SK-N-SH (cell line): ENCODE measurements at regions not wholly inside any gene's neighbourhood (a gene's known extent, or its start where the extent isn't known, plus 50 kb on each side); places are given as distances from the start of the nearest gene placed in this dataset.

Experiments
- CTCF ChIA-PET: fragments of 300-600, 350-600 bp; formaldehyde crosslinking; extraction: SDS; loops from one replicate; lab custom pipeline; 2021; lab: Yijun Ruan, JAX
- POLR2A ChIA-PET: fragments of 350-600 bp; sonication (Branson Sonifier 250); formaldehyde crosslinking; extraction: SDS; loops from one replicate; lab custom pipeline; 2020; ENCODE audit warnings: antibody characterized with exemption, inconsistent platforms; lab: Yijun Ruan, JAX
- DNase-seq: peaks from one replicate; pipeline ENCODE4 v3.0.0; 2012
- H2AFZ ChIP-seq: fragments of 200-600 bp; sonication (generic); 2 replicates; pipeline ENCODE4 v1.8.1; 2016; ENCODE audit warnings: antibody characterized with exemption, mild to moderate bottlenecking, low read depth
- H3F3A ChIP-seq: fragments of 200-600 bp; sonication (generic); replicated peaks from 2 replicates; pipeline ENCODE3; 2016; ENCODE audit warnings: antibody characterized with exemption, mild to moderate bottlenecking; ENCODE audit not compliant: insufficient read depth
- H3K27ac ChIP-seq, 2 experiments: fragments of 200-500 bp in 1 of 2; fragments of 200-600 bp in 1 of 2; sonication (Bioruptor generic) in 1 of 2; sonication (generic), shearing (Covaris generic) in 1 of 2; 2 replicates each; pipeline versions ENCODE4 v1.5.1 to v1.6.1; 2014 to 2016; ENCODE audit warnings: low read depth in 2 of 2, inconsistent platforms in 1 of 2, low read length in 1 of 2, mild to moderate bottlenecking in 1 of 2, mixed read lengths in 1 of 2
- H3K27me3 ChIP-seq: fragments of 200-600 bp; sonication (generic), shearing (Covaris generic); 2 replicates; pipeline ENCODE4 v1.6.1; 2016; ENCODE audit warnings: mixed run types; ENCODE audit not compliant: insufficient read depth
- H3K36me3 ChIP-seq, 2 experiments: fragments of 200-500 bp in 1 of 2; fragments of 200-600 bp in 1 of 2; sonication (Bioruptor generic) in 1 of 2; sonication (generic) in 1 of 2; replicated peaks in 1 of 2; 2 replicates each; pipeline versions ENCODE3 to v1.5.1; 2014 to 2016; ENCODE audit warnings: low read length in 1 of 2, mild to moderate bottlenecking in 1 of 2; ENCODE audit not compliant: insufficient read depth in 2 of 2, control insufficient read depth in 1 of 2
- H3K4me1 ChIP-seq, 2 experiments: fragments of 200-500 bp in 1 of 2; fragments of 200-600 bp in 1 of 2; sonication (Bioruptor generic) in 1 of 2; sonication (generic), shearing (Covaris generic) in 1 of 2; 2 replicates each; pipeline versions ENCODE4 v1.5.1 to v1.6.1; 2014 to 2016; ENCODE audit warnings: low read depth in 1 of 2, low read length in 1 of 2, mixed run types in 1 of 2; ENCODE audit not compliant: insufficient read depth in 2 of 2, control insufficient read depth in 1 of 2
- H3K4me2 ChIP-seq: fragments of 200-600 bp; sonication (generic), shearing (Covaris generic); 2 replicates; pipeline ENCODE4 v1.6.1; 2017; ENCODE audit warnings: mixed run types
- H3K4me3 ChIP-seq, 2 experiments: fragments of 200-500 bp in 1 of 2; fragments of 200-600 bp in 1 of 2; sonication (Bioruptor generic) in 1 of 2; sonication (generic), shearing (Covaris generic) in 1 of 2; 2 replicates each; pipeline versions ENCODE4 v1.5.1 to v1.8.1; 2014 to 2016; ENCODE audit warnings: low read depth in 2 of 2, inconsistent platforms in 1 of 2, low read length in 1 of 2, mild to moderate bottlenecking in 1 of 2, mixed read lengths in 1 of 2, moderate library complexity in 1 of 2
- H3K79me2 ChIP-seq: fragments of 200-600 bp; sonication (generic); 2 replicates; pipeline ENCODE4 v1.8.1; 2017; ENCODE audit warnings: mild to moderate bottlenecking; ENCODE audit not compliant: insufficient read depth
- H3K9ac ChIP-seq: fragments of 200-600 bp; sonication (generic); 2 replicates; pipeline ENCODE4 v1.6.1; 2017; ENCODE audit warnings: mixed run types
- H3K9me2 ChIP-seq: fragments of 200-600 bp; sonication (generic); 2 replicates; pipeline ENCODE4 v1.6.1; 2017; ENCODE audit warnings: mixed run types
- H3K9me3 ChIP-seq: fragments of 200-600 bp; sonication (generic); 2 replicates; pipeline ENCODE4 v1.6.1; 2017; ENCODE audit warnings: mixed run types, mild to moderate bottlenecking, moderate library complexity
- H4K20me1 ChIP-seq: fragments of 200-600 bp; sonication (generic); 2 replicates; pipeline ENCODE4 v1.6.1; 2017; ENCODE audit warnings: mild to moderate bottlenecking, mixed run types; ENCODE audit not compliant: insufficient read depth
- CHD2 ChIP-seq: fragments of 150-350 bp; IDR thresholded peaks from 2 replicates; pipeline ENCODE4 v1.6.1; 2018; ENCODE audit warnings: low read length; ENCODE audit not compliant: partially characterized antibody
- EP300 ChIP-seq, 2 experiments: IDR thresholded peaks; 2 replicates each; pipeline versions ENCODE4 v1.4.0 to v1.6.1; 2012; ENCODE audit warnings: borderline replicate concordance in 1 of 2, low read depth in 1 of 2, low read length in 1 of 2
- IRF3 ChIP-seq: fragments of 150-350 bp; IDR thresholded peaks from 2 replicates; pipeline ENCODE4 v1.6.1; 2016; ENCODE audit warnings: mild to moderate bottlenecking, low read depth, low read length
- SIN3A ChIP-seq: IDR thresholded peaks from 2 replicates; pipeline ENCODE4 v1.6.1; 2012; ENCODE audit warnings: low read depth, mild to moderate bottlenecking, low read length, moderate library complexity, borderline replicate concordance
- WGBS: methylation state at CpG from one replicate; pipeline ENCODE4 v1.1.6; 2017; ENCODE audit warnings: low lambda C conversion rate; 5-methylcytosine and 5-hydroxymethylcytosine counted together
- TF ChIP-seq, protein P1 (sequence below): IDR thresholded peaks from 2 replicates; pipeline ENCODE4 v1.6.1; 2012; ENCODE audit warnings: mild to moderate bottlenecking, low read depth, low read length, moderate library complexity

DNA sequence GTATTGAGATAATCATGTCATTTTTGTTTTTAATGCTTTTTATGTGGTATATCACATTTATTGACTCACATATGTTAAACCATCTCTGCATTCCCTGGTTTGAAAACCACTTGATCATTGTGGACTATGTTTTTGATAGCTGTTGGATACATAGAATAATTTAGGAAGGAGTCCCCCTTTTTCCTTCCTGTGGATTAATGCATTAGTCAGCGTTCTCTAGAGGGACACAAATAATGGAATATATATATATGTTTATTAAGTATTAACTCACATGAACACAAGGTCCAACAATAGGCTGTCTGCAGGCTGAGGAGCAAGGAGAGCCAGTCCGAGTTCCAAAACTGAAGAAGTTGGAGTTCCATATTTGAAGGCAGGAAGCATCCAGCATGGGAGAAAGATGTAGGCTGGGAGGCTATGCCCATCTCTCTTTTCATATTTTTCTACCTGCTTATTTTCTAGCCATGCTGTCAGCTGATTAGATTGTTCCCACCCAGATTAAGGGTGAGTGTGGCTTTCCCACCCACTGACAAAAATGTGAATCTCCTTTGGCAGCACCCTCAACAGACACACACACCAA lies 123.8 kb downstream of the ZNF280B start:
- Histone ChIP-seq H3K4me2 (no peak overlapping the region), H3K79me2 (no peaks in the 10 kb centered on the region), H3F3A (no peaks in the 10 kb centered on the region), H3K4me1 (no peaks in the 10 kb centered on the region), H2AFZ (no peak overlapping the region), H3K9me3 (no peaks in the 10 kb centered on the region), H4K20me1 (no peaks in the 10 kb centered on the region), H3K27me3 (peaks cover 14% of the 10 kb centered on the region), H3K9ac (no peak overlapping the region), H3K9me2 (no peaks in the 10 kb centered on the region), H3K27ac (no peak overlapping the region), H3K36me3 (no peaks in the 10 kb centered on the region), H3K4me3 (no peak overlapping the region)
- 8% methylated on average over 2 of the region's 2 CpGs for WGBS
- no peak for TF ChIP-seq CHD2
- DNase-seq, result no peak
- ChIA-PET CTCF (no interaction called here), POLR2A (no interaction called here)

DNA sequence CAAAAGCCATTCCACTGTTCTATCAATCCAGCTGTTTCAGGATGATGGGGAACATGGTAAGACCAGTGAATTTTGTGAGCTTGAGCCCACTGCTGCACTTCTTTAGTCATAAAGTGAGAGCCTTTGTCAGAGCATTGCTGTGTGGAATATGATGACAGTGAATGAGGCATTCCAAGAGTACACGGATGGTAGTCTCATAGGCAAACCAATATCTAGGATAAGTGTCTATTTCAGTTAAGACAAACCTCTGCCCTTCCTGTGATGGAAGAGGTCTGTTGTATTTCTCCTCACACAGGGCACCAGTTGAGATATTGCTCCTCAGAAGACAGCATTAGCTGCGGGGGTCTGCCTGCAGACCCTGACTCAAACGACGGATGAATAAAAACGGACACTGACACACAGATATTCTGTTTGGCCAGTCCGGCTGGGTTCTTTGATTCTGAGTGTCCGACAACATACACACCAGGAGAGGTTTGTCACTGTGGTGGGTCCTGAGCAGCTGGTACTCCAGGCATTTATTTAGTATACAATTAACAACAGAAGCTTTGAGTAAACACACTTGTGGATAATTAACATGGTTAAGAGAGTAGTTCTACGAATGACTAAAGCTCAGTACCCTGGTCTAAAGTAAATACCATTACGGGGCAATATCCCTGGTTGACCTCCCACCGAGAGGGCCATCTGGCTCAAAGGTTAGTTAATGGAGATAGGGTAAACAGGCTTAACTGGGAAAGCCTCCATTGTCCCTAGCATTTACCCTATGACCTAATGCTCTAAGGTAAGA lies 121.7 kb downstream of the ZNF280B start:
- POLR2A ChIA-PET, result no interaction called here
- no peaks in the 10 kb centered on the region for H3K9me3 ChIP-seq
- H3K79me2 ChIP-seq, result no peaks in the 10 kb centered on the region
- no peak overlapping the region for H3K4me3 ChIP-seq
- no peak overlapping the region for H3K27ac ChIP-seq
- H3K27me3 ChIP-seq, result peaks cover 12% of the 10 kb centered on the region
- TF ChIP-seq EP300 (IDR thresholded peaks at IDR 0.05; ENCODE audit: borderline replicate concordance in 1 of 2, low read depth in 1 of 2, low read length in 1 of 2) (no peak), SIN3A (no peak), IRF3 (no peak)
- TF ChIP-seq, protein P1, sequence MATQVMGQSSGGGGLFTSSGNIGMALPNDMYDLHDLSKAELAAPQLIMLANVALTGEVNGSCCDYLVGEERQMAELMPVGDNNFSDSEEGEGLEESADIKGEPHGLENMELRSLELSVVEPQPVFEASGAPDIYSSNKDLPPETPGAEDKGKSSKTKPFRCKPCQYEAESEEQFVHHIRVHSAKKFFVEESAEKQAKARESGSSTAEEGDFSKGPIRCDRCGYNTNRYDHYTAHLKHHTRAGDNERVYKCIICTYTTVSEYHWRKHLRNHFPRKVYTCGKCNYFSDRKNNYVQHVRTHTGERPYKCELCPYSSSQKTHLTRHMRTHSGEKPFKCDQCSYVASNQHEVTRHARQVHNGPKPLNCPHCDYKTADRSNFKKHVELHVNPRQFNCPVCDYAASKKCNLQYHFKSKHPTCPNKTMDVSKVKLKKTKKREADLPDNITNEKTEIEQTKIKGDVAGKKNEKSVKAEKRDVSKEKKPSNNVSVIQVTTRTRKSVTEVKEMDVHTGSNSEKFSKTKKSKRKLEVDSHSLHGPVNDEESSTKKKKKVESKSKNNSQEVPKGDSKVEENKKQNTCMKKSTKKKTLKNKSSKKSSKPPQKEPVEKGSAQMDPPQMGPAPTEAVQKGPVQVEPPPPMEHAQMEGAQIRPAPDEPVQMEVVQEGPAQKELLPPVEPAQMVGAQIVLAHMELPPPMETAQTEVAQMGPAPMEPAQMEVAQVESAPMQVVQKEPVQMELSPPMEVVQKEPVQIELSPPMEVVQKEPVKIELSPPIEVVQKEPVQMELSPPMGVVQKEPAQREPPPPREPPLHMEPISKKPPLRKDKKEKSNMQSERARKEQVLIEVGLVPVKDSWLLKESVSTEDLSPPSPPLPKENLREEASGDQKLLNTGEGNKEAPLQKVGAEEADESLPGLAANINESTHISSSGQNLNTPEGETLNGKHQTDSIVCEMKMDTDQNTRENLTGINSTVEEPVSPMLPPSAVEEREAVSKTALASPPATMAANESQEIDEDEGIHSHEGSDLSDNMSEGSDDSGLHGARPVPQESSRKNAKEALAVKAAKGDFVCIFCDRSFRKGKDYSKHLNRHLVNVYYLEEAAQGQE, result no peak
- H4K20me1 ChIP-seq, result no peaks in the 10 kb centered on the region
- CTCF ChIA-PET, result no interaction called here
- H3K4me1 ChIP-seq, result no peaks in the 10 kb centered on the region
- no peak overlapping the region for H2AFZ ChIP-seq
- no peak overlapping the region for H3K4me2 ChIP-seq
- WGBS, result 7% methylated on average over 6 of the region's 10 CpGs
- H3F3A ChIP-seq, result no peaks in the 10 kb centered on the region
- no peaks in the 10 kb centered on the region for H3K36me3 ChIP-seq
- no peak for DNase-seq
- no peaks in the 10 kb centered on the region for H3K9me2 ChIP-seq
- no peak overlapping the region for H3K9ac ChIP-seq
